ENCODE measurements at regions not wholly inside any gene's neighbourhood (a gene's known extent, or its start where the extent isn't known, plus 50 kb on each side); places are given as distances from the start of the nearest gene placed in this dataset.

DNA sequence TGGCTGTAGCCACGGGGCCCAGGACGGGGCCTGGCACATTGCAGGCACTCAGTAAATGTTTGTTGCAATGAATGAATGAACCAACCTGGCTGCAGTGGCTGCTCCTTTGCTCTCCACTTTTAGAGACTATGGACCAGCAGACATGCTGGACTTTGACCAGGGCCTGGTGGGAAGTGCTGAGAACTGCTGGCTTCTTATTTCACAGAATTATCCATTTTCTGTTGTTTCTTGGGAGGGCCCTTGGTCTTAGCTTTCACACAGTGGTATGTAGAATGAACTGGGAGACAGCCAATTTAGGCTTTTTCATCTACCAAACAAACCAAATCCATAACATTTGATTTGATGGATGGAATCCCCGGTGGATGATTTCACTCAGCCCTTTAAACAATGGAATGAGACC lies 78.0 kb upstream of the LHFPL2 start:
- H3K27ac ChIP-seq, result no peak overlapping the region
- no peak overlapping the region for H3K4me3 ChIP-seq
- intact Hi-C loops (cut with DNase I), result no loop called here
- no peaks in the 10 kb centered on the region for H3K9me3 ChIP-seq
- DNase-seq (ENCODE audit: low spot score), result no peak
- no peaks in the 10 kb centered on the region for H3K36me3 ChIP-seq
- WGBS, result 100% methylated on average over 3 of the region's 3 CpGs
- H3K4me1 ChIP-seq (replicated peaks), result no peaks in the 10 kb centered on the region
- TF ChIP-seq, protein P1, sequence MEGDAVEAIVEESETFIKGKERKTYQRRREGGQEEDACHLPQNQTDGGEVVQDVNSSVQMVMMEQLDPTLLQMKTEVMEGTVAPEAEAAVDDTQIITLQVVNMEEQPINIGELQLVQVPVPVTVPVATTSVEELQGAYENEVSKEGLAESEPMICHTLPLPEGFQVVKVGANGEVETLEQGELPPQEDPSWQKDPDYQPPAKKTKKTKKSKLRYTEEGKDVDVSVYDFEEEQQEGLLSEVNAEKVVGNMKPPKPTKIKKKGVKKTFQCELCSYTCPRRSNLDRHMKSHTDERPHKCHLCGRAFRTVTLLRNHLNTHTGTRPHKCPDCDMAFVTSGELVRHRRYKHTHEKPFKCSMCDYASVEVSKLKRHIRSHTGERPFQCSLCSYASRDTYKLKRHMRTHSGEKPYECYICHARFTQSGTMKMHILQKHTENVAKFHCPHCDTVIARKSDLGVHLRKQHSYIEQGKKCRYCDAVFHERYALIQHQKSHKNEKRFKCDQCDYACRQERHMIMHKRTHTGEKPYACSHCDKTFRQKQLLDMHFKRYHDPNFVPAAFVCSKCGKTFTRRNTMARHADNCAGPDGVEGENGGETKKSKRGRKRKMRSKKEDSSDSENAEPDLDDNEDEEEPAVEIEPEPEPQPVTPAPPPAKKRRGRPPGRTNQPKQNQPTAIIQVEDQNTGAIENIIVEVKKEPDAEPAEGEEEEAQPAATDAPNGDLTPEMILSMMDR (IDR thresholded peaks at IDR 0.05), result no peak
- no peaks in the 10 kb centered on the region for H3K27me3 ChIP-seq (replicated peaks; ENCODE audit: insufficient read depth)

DNA sequence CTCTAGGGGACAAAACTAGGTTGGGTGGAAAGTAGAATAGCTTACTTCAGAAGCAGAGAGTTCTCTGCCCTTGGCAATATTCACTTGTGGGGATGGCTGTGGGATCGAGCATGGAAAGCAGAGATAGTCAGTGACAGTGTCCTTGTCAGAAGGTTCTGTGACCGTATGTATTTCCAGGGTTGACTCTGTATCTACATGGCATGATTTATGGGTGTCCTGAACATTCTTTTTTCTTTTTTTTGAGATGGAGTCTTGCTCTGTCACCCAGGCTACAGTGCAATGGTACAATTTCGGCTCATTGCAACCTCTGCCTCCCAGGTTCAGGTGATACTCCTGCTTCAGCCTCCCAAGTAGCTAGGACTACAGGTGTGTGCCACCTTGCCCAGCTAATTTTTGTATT lies 77.4 kb upstream of the LHFPL2 start:
- 96% methylated on average over 3 of the region's 3 CpGs for WGBS
- no peaks in the 10 kb centered on the region for H3K27me3 ChIP-seq (replicated peaks; ENCODE audit: insufficient read depth)
- no peak overlapping the region for H3K4me3 ChIP-seq
- no peaks in the 10 kb centered on the region for H3K4me1 ChIP-seq (replicated peaks)
- no peak overlapping the region for H3K27ac ChIP-seq
- no peaks in the 10 kb centered on the region for H3K9me3 ChIP-seq
- intact Hi-C loops (cut with DNase I), result no loop called here
- no peaks in the 10 kb centered on the region for H3K36me3 ChIP-seq
- DNase-seq (ENCODE audit: low spot score), result no peak
- no peak for TF ChIP-seq POLR2A (IDR thresholded peaks at IDR 0.05)

DNA sequence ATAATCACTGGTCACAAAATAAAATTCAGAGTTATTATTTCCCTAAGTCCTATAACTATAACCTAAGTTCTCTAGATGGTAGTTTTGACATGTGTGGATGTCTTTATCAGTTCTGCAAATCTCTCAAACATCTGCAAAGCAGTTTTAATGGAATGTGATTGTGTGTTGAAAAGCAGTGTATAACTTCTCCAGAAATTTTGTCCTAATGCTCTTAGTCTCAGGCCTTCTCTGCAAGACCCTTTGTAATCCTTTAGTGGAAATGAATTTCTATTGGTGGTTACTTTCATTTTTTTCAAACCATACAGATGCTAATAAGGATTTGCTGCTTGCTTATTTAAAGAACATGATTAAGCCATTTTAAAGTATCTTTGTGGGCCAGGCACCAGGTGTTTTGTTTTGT lies 75.5 kb upstream of the LHFPL2 start:
- Histone ChIP-seq H3K4me1 (replicated peaks) (no peaks in the 10 kb centered on the region), H3K4me3 (no peak overlapping the region), H3K9me3 (no peaks in the 10 kb centered on the region), H3K27ac (no peak overlapping the region), H3K36me3 (no peaks in the 10 kb centered on the region), H3K27me3 (replicated peaks; ENCODE audit: insufficient read depth) (no peaks in the 10 kb centered on the region)
- intact Hi-C loops (cut with DNase I), result no loop called here
- TF ChIP-seq POLR2AphosphoS5 (IDR thresholded peaks at IDR 0.05) (no peak), POLR2A (IDR thresholded peaks at IDR 0.05) (no peak)
- TF ChIP-seq, protein P1 (IDR thresholded peaks at IDR 0.05), result no peak
- DNase-seq (ENCODE audit: low spot score), result no peak

DNA sequence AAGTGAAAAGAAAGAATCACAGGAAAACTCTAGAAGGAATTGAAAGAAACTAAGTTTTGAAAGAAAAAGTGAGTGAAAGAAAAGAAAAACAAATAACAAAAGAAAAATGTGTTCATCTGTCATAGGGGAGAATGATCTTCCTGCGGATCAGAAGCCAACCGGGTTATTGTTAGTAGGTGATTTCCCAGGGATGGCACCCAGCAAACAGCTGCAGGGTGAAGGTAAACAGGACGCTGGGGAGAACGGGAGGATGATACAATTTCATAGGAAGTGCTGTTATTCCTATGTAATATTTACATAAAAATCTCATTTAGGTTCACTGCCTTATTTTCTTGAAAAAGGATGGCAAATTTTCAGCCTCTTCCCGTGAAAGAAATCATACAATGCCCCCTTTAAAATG lies 72.4 kb upstream of the LHFPL2 start:
- WGBS, result 37% methylated on average over 5 of the region's 5 CpGs
- H3K27ac ChIP-seq, result no peak overlapping the region
- no peak overlapping the region for H3K4me3 ChIP-seq
- TF ChIP-seq POLR2AphosphoS5 (IDR thresholded peaks at IDR 0.05), result no peak
- TF ChIP-seq, protein P1 (IDR thresholded peaks at IDR 0.05), result no peak
- TF ChIP-seq POLR2A (IDR thresholded peaks at IDR 0.05), result no peak
- H3K9me3 ChIP-seq, result no peaks in the 10 kb centered on the region
- DNase-seq (ENCODE audit: low spot score), result no peak
- intact Hi-C loops (cut with DNase I), result no loop called here
- no peaks in the 10 kb centered on the region for H3K27me3 ChIP-seq (replicated peaks; ENCODE audit: insufficient read depth)
- no peaks in the 10 kb centered on the region for H3K4me1 ChIP-seq (replicated peaks)
- no peaks in the 10 kb centered on the region for H3K36me3 ChIP-seq

DNA sequence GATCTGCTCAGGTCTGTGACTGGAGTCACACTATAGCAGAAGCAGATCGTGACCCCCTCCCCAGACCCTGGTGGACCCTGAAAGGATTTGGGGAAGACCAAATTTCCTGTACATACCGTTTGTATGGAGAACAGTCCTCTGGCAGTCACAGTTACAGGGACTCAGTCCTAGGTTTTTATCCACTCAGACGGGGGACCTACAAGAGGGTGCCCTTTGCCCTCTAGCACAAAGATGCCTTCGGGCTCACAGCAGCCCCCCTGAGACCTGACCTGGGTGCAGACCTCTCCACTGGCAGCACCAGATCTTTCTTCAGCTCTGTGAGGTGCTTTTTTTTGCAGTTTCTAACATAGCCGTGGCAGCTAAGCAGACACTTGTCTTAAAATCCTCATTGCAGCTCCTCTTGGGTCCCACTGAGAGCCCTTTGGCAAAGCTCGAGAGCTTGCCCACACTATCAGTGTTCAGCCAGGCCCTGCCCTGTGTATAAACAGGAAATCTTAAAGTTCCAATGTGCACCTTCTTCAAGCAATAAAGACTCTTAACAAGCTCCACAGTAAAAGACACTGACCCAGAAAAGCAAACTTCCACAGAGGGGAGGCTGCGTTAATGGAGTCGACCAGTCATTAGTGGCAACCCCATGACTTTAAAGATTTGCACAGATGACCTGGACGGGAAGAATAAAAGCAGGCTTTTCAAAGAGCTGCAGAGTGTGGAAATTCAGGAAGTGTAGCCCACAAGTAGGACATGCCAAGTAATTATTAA lies 71.8 kb upstream of the LHFPL2 start:
- Histone ChIP-seq H3K36me3 (no peaks in the 10 kb centered on the region), H3K27me3 (replicated peaks; ENCODE audit: insufficient read depth) (no peaks in the 10 kb centered on the region), H3K4me1 (replicated peaks) (no peaks in the 10 kb centered on the region), H3K9me3 (no peaks in the 10 kb centered on the region), H3K4me3 (no peak overlapping the region), H3K27ac (no peak overlapping the region)
- 45% methylated on average over 9 of the region's 9 CpGs for WGBS
- DNase-seq (ENCODE audit: low spot score), result no peak
- intact Hi-C loops (cut with DNase I), result no loop called here
- TF ChIP-seq, protein P1 (IDR thresholded peaks at IDR 0.05), result no peak
- TF ChIP-seq POLR2A (IDR thresholded peaks at IDR 0.05) (no peak), POLR2AphosphoS5 (IDR thresholded peaks at IDR 0.05) (peak; percentile 13)
